GF-D8 (cell line): ENCODE measurements at regions not wholly inside any gene's neighbourhood (a gene's known extent, or its start where the extent isn't known, plus 50 kb on each side); places are given as distances from the start of the nearest gene placed in this dataset.
"Not testable (repeated sequence)": the region's sequence is repeated elsewhere in the genome, so short reads cannot be mapped to it uniquely, and the experiment has no call there.

Experiments used
- DNase-seq: peaks from one replicate; lab custom pipeline; 2025; lab: John Stamatoyannopoulos, UW

DNA sequence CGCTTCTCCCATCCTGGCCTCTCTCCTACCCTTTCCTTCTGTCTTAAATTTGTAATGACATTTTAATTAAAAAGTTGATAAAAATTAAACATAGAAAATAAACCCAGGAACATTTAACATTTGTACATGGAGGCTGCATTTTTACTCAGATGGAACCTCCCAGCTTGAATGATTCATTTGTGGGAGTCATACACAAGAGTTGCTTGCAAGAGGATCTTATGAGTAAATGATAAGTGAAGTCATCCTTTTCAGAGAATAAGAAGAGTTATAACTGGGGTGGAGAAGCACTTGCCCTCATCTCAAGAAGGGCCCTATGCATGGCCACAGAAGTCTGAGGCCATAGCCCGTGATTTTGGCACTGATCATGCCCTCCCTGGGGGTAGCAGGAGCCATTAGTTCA lies 482.9 kb upstream of the BOD1L1 start:
- no peak for DNase-seq

DNA sequence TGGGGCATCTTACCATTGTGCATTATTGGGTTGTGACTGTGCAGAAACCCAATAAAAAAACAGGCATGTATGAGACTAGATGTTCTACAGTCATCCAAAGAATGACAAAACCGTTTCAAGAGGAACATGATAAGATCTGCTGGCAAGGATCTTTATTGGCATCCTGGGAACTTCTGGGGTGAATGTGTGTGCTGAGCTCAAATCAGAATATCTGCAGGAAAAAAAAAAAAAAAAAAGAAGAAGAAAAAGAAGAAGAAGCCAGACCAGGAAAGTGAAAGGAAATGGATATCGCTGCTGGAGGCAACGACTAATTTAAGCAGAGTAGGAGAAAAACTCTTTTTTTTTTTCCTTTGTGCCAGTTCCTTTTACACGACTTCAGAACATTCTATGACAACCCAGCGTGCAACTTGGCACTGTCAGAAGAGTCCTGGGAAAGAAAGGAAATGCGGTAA lies 484.2 kb upstream of the BOD1L1 start:
- DNase-seq: no peak

DNA sequence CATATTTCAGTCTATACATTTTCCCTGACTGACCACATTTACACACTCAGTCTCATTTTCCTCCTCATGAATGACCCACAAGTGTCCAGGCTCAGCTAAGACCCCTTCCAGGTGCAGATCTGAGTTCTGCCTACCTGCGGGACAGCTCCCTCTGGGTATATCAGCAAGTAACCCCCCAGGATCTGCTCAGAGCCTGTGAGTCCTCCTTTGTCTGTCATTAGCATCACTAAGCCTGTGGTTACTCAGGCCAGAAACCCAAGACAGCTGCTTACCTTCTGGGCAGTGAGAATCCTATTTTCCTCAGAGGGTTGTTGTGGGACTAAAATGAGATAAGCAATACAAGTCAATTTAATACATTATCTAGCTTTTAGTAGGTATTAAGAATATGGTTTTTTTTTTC lies 487.6 kb upstream of the BOD1L1 start:
- no peak for DNase-seq

DNA sequence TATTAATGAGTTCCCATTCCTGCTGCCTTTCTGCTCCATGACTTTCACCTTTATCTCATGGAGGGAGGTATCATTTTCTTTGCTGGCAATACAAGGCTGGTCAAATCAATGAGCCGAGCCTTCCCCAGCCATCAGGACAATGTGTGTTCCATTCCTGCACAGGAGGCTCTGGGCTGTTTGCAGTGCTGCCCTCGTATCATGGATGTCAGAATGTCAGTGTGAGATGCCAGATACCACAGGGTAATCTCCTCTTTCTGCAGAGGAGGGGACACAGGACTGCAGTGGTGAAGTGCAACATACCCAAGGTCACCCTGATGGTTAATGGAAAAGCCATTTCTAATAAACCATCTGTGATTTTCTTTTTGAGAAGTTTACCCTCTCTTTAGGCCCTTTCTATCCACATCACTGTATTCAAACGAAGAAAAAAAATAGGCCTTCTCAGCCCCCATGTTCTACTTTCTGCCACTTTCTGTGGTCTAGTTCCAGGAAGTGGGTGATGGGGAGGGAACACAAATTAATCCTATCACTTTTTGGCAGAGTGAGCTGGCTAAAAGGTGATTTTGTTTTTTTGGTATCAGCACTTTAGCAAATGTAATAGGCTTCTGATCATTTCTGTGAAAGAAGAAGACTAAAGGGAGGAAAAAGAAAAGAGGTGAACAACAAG lies 490.2 kb upstream of the BOD1L1 start:
- no peak for DNase-seq

DNA sequence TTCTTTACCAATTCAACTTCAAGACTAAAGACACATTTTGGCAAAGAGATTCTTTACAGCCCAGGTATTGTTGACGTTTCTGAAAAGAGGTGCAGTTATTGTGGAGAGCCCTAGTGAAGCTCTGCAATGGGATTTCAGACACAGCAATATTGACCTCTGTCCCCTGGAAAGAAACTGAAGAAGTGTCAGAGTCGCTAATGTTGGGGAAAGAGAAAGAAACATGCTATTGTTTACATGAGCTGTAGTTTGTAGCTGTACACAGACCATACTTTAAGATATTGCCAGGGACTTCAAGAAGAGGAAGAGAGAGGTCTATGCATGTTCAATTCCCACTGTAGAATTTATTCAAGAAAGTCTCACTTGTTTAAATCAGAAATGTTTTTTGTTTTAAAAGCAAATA lies 497.3 kb upstream of the BOD1L1 start:
- no peak for DNase-seq

DNA sequence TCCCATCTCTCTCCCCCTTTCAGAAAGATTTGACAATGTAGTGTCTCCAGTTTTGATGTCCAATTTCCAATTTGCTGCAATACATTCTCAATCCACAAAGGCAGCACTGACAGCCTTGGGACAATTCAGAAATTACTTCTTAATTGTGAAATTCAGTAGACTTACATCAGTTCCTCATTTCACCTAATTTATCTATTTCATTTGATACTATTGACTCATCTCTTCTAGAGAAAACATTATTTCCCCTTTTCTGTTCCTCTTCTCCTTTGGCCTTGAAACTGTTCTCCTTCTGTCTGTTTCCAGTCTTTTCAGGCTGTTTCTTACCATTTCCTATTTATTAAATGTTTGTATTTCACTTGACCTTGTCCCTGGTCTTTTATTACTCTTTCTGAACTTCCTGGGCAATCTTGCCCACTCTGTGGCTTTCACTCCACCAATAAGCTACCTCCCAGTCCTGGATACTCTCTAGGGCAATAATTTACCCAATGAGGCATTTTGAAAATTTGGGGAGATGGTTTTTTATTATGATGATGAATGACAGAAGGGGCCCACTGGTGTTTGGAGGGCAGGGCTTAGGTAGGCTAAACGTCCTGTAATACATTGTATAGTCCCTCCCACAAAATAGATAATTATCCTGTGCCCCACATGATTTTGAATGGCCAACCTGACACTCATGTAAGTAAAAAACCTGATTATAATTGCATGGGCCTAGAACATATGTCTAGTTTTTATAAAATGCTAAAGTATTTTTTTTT lies 498.0 kb upstream of the BOD1L1 start:
- peak; percentile 54 for DNase-seq

DNA sequence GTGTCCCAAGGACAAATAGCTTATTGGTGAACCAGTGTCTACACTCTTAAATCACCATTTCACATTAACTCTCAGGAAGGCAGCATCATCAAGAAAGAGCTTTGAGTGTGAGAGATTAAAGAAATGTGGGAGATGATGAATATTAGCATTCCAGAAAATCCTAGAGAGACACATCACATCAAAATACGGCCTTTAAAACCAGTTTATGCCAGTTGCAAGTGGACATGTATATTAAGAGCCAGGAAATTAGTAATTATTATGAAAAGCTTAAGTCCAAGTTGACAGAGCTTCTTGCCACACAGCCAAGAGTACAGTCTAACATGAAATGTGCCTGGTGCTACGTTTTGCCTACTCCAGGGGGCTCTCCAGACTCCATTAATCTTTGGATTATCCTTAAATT lies 503.0 kb upstream of the BOD1L1 start:
- no peak for DNase-seq

DNA sequence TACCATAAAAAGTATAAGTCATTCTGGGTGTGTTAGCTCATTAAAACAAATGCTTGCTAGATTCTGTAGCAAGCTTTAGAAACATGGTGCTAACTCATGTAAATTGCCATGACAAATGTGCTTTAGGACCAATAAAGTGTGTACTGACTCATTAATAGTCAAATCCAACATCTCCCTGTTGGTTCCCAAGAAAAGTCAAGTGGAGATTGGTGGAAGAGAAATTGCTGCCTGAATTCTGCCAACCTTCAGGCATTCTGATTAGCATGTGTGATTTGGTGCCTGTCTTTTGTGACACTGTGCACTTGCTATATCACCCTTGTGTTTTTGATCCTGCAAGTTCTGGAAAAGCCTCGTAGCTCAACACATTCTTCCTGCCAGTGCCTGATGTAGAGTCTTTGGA lies 503.8 kb upstream of the BOD1L1 start:
- no peak for DNase-seq

DNA sequence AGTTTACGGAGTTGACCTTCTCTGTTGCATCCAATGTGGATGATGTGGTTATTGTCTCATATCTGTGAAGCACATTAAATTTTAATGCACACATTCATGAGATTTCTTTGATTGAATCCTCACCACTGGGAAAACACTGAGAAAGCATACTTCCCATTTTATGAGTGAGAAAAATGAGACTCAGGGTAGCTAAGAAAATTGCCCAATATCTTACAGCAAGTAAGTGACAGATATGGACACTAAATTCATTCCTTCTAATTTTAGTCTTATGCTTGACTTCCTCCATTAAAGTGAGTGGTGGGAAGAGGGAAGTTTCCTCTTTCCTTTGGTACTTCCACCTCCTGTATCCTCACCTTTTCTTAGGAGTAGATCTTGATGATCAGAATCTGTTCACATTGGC lies 504.8 kb upstream of the BOD1L1 start:
- DNase-seq: no peak

DNA sequence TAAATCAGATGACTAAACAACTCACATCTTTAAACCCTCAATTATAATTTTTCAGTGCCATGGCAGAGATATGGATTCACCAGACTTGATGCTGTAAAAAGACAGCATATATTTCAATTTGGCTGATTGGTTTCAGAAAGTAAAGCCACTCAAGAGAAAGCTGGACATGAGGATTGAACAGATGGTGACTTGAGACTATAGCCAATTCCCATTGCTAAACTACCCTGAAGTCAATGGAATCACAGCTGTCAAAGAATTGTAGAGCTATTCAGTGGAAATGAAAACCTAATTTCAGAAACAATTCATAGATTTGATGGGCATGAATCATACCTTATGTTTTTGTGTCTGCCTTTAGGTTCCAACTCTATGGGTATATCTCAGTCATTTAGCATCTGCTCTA lies 510.6 kb upstream of the BOD1L1 start:
- no peak for DNase-seq

DNA sequence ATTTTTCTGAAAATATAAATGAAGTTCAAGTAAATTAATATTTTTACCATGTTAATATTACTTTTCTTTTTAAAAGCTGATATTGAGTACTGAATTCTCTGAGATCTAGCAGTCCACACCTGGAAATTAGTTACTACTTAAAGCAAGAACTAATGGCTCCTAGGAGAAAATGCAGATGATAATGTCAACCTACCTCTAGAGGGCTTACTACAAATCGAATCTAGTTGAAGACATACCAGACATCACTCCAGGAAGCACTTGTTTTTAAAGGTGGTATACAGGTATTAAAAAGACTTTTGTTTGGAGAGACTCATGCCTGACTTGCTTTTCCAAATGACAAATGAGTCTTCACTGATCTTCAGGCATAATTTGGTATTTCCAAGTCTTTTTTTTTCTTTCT lies 516.4 kb upstream of the BOD1L1 start:
- no peak for DNase-seq

DNA sequence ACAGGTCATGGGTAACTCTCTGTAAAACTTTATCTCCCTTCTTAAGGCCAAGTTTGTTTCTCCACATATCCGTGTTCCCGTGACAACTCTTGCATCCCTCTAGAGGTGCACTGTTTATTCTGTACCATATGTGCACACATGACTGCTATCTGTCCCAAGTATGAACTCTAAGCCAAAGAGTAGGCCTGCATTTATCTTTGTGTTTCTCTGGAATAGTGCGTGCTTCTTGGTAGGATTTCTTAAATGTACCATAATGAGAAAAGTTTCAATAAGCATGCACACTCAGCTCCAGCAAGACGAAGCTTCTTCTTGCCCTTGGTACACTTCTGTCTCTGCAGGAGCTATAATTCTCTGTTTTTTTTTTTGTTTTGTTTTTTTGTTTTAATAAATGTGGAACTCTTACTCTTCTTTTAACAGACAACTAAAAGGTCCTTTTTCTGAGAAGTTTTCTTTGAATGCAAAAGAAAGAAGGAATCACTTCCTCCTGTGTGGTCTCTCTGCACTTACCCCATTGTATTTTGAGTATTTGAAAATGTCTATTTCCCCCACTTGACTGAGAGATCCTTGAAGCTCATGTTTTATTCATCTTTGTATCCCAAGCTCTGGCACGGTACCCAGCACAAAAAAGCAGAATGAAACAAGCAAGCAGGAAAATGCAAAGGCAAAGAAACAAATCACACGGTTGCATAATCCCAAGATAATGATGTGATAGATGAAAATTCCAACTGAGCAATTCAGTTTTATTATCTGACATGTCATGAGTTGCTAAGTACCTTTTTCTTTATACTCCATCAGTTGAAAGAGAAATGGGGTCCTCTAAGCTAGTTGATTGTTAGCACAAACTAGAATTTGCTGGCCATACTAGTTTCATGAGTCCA lies 521.9 kb upstream of the BOD1L1 start:
- DNase-seq: no peak

DNA sequence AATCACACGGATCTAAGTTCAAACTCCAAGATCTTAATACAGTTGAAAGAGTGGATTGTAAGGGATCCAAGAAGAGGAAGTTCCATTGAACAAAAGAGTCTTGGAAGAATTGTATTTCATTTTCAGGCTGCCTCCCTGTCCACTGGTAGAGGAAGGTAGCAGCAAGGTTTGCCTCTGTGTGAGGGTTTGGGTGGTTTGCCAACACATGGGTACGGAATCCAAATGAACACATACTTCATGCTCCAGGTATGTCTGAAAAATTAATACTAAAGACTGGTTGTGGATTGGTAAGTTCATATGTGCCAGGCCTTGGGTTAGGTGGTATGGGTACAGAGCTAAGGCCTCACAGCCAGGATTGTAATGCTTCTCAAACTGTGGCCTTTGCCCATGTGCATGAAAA lies 523.6 kb upstream of the BOD1L1 start:
- no peak for DNase-seq

DNA sequence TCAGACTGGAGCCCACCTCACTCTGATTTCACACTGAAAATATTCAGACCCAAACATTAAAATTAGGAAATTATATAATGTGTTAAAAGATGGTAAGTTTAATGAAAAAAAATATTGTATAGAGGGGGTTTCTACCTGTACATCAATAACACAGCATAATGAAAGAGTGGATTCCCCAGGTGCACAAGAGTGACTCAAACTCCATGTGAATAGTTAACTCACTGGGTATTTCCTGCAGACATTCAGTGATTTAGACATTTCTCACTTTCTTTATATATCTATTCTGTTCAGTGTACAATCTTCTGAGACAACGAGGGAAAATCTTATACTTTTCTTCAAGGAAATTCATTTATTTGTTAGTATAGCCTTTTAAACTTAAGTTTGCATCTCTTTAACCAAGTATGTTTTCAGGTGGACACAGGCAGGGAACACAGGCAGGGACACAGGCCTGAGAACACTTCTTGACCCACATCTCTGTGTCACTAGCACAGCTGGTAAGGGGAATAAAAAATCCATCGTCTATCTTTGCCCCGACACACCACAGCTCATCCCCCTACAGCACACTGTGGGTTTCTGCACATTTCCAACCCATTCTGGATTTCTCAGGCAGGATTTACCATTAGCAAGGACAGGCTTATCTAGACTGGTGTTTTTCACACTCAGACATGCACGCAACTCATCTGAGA lies 525.5 kb upstream of the BOD1L1 start:
- no peak for DNase-seq

DNA sequence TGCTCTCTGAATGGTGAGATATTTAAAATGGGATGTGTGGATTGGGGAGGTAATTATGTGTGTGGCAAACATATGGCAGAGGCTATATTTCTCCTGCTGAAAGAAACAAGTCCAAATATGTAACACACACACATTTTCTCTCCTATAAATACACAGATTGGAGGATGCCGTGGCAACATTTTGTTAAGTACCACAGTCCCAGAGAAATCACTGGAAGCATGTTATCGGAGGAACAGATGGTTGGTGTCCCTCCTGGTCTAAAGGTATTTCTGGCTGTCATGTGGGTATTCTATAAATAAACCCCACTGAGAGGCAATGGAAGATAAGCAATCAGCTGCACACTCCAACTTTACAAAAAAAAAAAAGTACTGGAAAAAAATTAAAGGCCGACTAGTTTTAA lies 528.3 kb upstream of the BOD1L1 start:
- no peak for DNase-seq

DNA sequence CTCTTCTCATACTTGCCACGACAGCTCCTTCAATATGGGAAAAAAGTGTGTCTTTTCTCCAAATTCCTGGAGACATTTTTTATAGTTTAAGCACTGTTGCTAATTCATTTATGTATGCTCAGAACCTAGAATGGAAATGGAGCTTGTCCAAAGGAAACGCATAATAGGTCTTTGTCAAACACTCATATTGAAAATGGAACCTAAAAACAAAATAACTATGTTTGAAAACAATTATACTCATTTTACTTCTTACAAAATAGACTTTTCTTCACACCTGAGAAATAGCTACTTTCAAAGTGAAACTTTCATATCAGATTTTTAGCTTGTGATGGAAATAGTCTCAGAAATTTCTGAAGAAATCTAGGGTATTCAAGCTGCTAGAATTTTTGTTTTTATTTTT lies 529.7 kb upstream of the BOD1L1 start:
- no peak for DNase-seq

DNA sequence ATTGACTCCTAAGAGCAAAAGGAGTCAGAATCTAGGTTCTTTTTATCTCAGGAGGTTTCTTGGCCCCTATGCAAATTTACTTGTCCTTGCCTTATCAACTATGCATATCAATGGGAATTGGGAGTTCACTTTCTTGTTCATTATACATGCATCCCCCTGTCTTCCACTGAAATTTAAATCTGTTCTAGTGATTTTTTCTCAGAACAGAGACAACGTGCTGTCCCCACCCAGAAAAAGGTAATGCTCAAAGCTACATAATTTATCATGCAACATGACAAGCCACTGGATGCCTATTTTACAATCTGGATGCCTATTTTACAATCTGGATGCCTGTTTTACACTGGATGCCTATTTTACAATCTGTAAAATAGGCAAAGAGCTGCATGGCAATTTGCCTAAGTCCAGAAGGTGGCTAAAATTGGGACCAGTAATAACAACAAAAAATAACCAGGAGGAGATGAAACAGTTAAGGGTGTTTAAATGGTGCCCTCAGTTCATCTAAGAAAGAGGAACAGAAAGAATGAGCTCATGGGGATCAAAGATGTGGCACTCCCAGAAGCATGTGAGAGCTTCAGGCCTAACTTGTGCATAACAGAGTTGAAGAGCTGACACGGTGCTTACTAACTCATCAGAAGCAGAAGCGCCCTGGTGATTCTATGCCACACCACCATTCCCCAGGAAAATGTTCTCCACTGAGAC lies 537.8 kb upstream of the BOD1L1 start:
- no peak for DNase-seq

DNA sequence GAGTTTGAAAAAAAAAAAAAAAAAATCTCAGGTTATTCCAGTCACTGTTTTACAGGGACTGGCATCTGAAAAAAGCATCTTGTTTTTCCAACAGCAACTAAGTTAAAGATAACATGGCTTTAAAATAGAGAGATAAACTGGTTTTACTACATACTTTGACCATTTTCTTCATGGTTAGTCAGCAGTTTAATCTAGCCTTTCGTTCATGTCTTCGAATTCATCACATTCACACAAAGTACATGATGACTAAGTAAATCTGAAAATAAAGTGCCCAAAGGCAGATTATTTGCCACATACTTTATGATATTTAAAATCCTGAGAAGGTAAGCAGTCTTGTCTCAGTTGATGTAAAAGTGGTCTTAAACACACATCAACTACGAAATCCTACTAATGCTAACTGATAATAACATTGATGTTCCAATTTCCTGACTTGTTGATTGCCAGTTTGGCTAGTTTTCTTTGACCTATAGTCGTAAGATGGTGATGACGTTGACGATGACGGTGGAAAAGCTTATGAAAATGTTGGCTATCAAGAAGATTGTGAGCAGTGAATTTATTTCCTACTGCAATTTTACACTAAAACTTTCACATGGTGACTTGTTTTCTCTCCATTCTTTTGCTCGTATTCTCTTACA lies 540.5 kb upstream of the BOD1L1 start:
- no peak for DNase-seq

DNA sequence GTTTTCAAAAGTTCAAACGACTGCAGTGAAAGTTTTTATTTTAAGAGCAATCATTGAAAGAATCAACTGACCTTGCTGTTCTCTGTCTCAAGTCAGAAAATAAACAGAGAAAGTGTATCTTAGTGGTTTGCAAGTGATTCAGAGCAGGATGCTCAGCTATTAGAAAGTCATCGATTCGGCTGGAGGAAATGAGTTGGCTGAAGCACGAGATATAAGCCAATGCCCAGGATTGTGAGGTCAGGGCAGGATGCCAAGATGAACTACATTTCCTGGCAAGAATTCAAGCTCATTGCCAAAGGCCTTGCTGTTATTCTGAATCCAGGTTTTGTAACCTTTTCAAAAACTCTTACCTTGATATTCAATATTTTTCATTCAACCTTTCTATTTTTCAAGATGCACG lies 541.4 kb upstream of the BOD1L1 start:
- DNase-seq: no peak

DNA sequence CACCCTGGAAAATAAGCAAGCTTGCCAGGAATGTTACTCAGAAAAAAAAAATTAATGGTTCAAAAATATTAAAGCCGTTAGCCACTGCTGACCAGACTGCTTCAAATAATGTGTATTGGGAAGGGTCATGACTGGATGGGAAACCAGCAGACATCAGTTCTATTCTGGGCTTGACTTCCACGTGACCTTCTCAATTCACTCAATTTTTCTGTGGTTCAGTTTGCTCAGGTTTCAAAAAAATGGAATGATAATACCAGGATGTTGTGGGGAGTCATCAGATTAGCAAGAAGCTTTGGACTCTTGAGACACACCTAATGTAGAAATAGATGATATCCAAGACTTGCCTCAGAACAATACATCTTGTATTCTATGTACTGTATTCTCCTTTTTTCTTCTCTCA lies 541.9 kb upstream of the BOD1L1 start:
- DNase-seq: no peak

DNA sequence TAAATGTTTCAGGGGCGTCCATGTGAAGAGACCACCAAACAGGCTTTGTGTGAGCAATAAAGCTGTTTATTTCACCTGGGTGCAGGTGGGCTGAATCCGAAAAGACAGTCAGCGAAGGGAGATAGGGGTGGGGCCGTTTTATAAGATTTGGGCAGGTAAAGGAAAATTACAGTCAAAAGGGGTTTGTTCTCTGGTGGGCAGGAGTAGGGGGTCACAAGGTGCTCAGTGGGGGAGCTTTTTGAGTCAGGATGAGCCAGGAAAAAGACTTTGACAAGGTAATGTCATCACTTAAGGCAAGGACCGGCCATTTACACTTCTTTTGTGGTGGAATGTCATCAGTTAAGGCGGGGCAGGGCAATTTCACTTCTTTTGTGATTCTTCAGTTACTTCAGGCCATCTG lies 542.4 kb upstream of the BOD1L1 start:
- DNase-seq: not testable (repeated sequence)
